Panc1 (cell line): ENCODE measurements at regions not wholly inside any gene's neighbourhood (a gene's known extent, or its start where the extent isn't known, plus 50 kb on each side); places are given as distances from the start of the nearest gene placed in this dataset.

Experiments used
- ATAC-seq: fragments of 200-7000 bp; cut with Tn5 transposase; 2 replicates; pipeline ENCODE4 v1.9.1; 2020; ENCODE audit warnings: mild to moderate bottlenecking, moderate library complexity
- BruUV-seq: library from RNA; stranded (reverse); fragments of 400-500 nt; replicated peaks from 2 replicates; lab custom pipeline; 2021; lab: Mats Ljungman, UMichigan
- CTCF ChIA-PET: fragments of 300-600 bp; sonication (Branson Sonifier 250); formaldehyde crosslinking; loops from one replicate; lab custom pipeline; 2022; ENCODE audit warnings: antibody characterized with exemption; lab: Charles Lee
- POLR2A ChIA-PET: fragments of 300-600 bp; sonication (Branson Sonifier 250); formaldehyde crosslinking; loops from one replicate; lab custom pipeline; 2022; ENCODE audit warnings: antibody characterized with exemption; lab: Charles Lee
- DNase-seq: peaks from one replicate; pipeline ENCODE4 v3.0.0-alpha.2; 2010; ENCODE audit warnings: low read depth, low spot score
- H3K27ac ChIP-seq: 2 replicates; pipeline ENCODE4 v1.5.1; 2011; ENCODE audit warnings: mild to moderate bottlenecking, low read length, inconsistent platforms
- H3K27me3 ChIP-seq: fragments of 200-500 bp; sonication (Bioruptor generic); 2 replicates; pipeline ENCODE4 v1.6.0; 2014; ENCODE audit warnings: low read length, inconsistent platforms; ENCODE audit not compliant: control insufficient read depth, insufficient read depth
- H3K36me3 ChIP-seq: fragments of 200-500 bp; sonication (Bioruptor generic); 2 replicates; pipeline ENCODE4 v1.5.1; 2014; ENCODE audit warnings: inconsistent platforms, mild to moderate bottlenecking, low read length, moderate library complexity; ENCODE audit not compliant: control insufficient read depth, insufficient read depth
- H3K4me1 ChIP-seq: 2 replicates; pipeline ENCODE4 v1.5.1; 2011; ENCODE audit warnings: inconsistent platforms, mild to moderate bottlenecking, low read length, moderate library complexity; ENCODE audit not compliant: control insufficient read depth, insufficient read depth
- H3K4me3 ChIP-seq, 2 experiments: 2 replicates each; pipeline ENCODE4 v1.5.1; 2011 to 2012; ENCODE audit warnings: low read depth in 2 of 2, low read length in 2 of 2, mild to moderate bottlenecking in 2 of 2, inconsistent platforms in 1 of 2, moderate library complexity in 1 of 2
- H3K9me3 ChIP-seq: fragments of 200-500 bp; sonication (Bioruptor generic); 2 replicates; pipeline ENCODE4 v1.5.1; 2014; ENCODE audit warnings: low read depth, mild to moderate bottlenecking, inconsistent platforms, low read length, moderate library complexity; ENCODE audit not compliant: control insufficient read depth, insufficient read depth
- CTCF ChIP-seq: fragments of 450-650 bp; IDR thresholded peaks from 2 replicates; pipeline ENCODE4 v1.5.1; 2017; ENCODE audit warnings: mild to moderate bottlenecking
- POLR2AphosphoS5 ChIP-seq: IDR thresholded peaks from 2 replicates; pipeline ENCODE4 v1.6.1; 2012; ENCODE audit warnings: mild to moderate bottlenecking, low read depth, low read length, moderate library complexity
- REST ChIP-seq, 2 experiments: IDR thresholded peaks; 2 replicates each; pipeline ENCODE4 v1.6.1; 2011 to 2012; ENCODE audit warnings: low read depth in 2 of 2, control low read depth in 1 of 2, low read length in 1 of 2, mild to moderate bottlenecking in 1 of 2, moderate library complexity in 1 of 2; ENCODE audit not compliant: insufficient read depth in 1 of 2
- SIN3A ChIP-seq: IDR thresholded peaks from 2 replicates; pipeline ENCODE4 v1.6.1; 2012; ENCODE audit warnings: low read depth, mild to moderate bottlenecking, low read length, moderate library complexity, borderline replicate concordance; ENCODE audit not compliant: insufficient read depth
- TCF7L2 ChIP-seq: IDR thresholded peaks from 2 replicates; pipeline ENCODE4 v1.6.1; 2011; ENCODE audit warnings: mild to moderate bottlenecking, low read depth, low read length, inconsistent platforms
- in situ Hi-C: cut with HindIII; loops from 2 replicates; pipeline ENCODE4 v1.10.0; 2016; ENCODE audit warnings: low sequenced_read_pairs, low pct_unique_long_range_greater_than_20kb
- intact Hi-C: fragments of 100-400 bp; cut with micrococcal nuclease; formaldehyde crosslinking; loops from one replicate; pipeline ENCODE4 v1.10.0; 2022; ENCODE audit not compliant: unreplicated experiment

GRCh38 chr10:133026726-133027395, 60.9 kb upstream of the ADGRA1 start:
- no TSS peak for BruUV-seq
- ATAC-seq (no peak), DNase-seq (no peak)
- ChIA-PET POLR2A (no interaction called here), CTCF (no interaction called here)
- in situ Hi-C loops (no loop called here), intact Hi-C loops (no loop called here)
- peaks cover 5% of the 10 kb centered on the region; the same call in 1 of the 2 replicates for H3K4me1 ChIP-seq
- peaks cover 19% of the 10 kb centered on the region; the same call in 1 of the 2 replicates for H3K27me3 ChIP-seq
- no peaks in the 10 kb centered on the region for H3K36me3 ChIP-seq
- H3K4me3 ChIP-seq: no peak overlapping the region
- TF ChIP-seq REST (IDR thresholded peaks at IDR 0.05; ENCODE audit: insufficient read depth in 1 of 2, low read depth in 2 of 2, low read length in 1 of 2): no peak
- TF ChIP-seq SIN3A: no peak
- TF ChIP-seq CTCF: no peak
- no peak for TF ChIP-seq POLR2AphosphoS5
- TF ChIP-seq TCF7L2: no peak
- H3K9me3 ChIP-seq: no peaks in the 10 kb centered on the region
- no peak overlapping the region for H3K27ac ChIP-seq

- Histone ChIP-seq H3K4me3 (no peak overlapping the region), H3K36me3 (no peaks in the 10 kb centered on the region), H3K9me3 (no peaks in the 10 kb centered on the region), H3K27ac (no peak overlapping the region), H3K4me1 (peaks cover 5% of the 10 kb centered on the region; the same call in 1 of the 2 replicates), H3K27me3 (peaks cover 19% of the 10 kb centered on the region; the same call in 1 of the 2 replicates)
- no TSS peak for BruUV-seq
- TF ChIP-seq SIN3A (no peak), TCF7L2 (no peak), REST (IDR thresholded peaks at IDR 0.05; ENCODE audit: insufficient read depth in 1 of 2, low read depth in 2 of 2, low read length in 1 of 2) (no peak), POLR2AphosphoS5 (no peak), CTCF (no peak)
- POLR2A ChIA-PET: no interaction called here
- DNase-seq (no peak), ATAC-seq (peak; percentile 11; the same call in 1 of the 2 replicates)
- in situ Hi-C loops (no loop called here), intact Hi-C loops (no loop called here)
- CTCF ChIA-PET: no interaction called here
Measured at GRCh38 chr10:133026171-133026570, 61.6 kb upstream of the ADGRA1 start.
